ENCODE measurements at regions not wholly inside any gene's neighbourhood (a gene's known extent, or its start where the extent isn't known, plus 50 kb on each side); places are given as distances from the start of the nearest gene placed in this dataset.

DNA sequence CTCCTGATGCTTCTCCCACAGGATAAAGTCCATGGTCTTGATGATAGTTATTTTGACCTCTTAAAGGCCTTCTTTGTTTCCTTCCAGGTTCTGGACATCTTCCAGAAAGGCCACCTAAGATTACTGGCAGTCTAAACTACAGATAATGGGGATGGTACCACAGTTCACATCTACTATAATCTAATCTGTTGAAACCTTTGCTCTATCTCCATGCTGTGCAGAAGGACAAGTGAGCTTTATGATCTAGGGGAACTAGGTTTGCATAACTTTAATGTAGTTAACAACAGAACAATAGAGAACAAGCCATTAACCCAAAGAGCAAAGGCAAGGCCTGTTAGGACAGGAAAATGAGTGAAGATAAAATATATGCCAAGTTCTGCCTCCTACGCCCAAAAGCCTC lies 103.9 kb upstream of the KLHL13 start (continued):
- TF ChIP-seq, protein P1, sequence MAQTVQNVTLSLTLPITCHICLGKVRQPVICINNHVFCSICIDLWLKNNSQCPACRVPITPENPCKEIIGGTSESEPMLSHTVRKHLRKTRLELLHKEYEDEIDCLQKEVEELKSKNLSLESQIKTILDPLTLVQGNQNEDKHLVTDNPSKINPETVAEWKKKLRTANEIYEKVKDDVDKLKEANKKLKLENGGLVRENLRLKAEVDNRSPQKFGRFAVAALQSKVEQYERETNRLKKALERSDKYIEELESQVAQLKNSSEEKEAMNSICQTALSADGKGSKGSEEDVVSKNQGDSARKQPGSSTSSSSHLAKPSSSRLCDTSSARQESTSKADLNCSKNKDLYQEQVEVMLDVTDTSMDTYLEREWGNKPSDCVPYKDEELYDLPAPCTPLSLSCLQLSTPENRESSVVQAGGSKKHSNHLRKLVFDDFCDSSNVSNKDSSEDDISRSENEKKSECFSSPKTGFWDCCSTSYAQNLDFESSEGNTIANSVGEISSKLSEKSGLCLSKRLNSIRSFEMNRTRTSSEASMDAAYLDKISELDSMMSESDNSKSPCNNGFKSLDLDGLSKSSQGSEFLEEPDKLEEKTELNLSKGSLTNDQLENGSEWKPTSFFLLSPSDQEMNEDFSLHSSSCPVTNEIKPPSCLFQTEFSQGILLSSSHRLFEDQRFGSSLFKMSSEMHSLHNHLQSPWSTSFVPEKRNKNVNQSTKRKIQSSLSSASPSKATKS (CRISPR knock-in tag; IDR thresholded peaks at IDR 0.05): no peak
- TF ChIP-seq PHF20 (IDR thresholded peaks at IDR 0.05; ENCODE audit: partially characterized antibody): no peak
- TF ChIP-seq NCOA2 (IDR thresholded peaks at IDR 0.05; ENCODE audit: partially characterized antibody in 2 of 2): no peak
- no peak for TF ChIP-seq RBFOX2 (IDR thresholded peaks at IDR 0.05; ENCODE audit: low read depth, low read length)

DNA sequence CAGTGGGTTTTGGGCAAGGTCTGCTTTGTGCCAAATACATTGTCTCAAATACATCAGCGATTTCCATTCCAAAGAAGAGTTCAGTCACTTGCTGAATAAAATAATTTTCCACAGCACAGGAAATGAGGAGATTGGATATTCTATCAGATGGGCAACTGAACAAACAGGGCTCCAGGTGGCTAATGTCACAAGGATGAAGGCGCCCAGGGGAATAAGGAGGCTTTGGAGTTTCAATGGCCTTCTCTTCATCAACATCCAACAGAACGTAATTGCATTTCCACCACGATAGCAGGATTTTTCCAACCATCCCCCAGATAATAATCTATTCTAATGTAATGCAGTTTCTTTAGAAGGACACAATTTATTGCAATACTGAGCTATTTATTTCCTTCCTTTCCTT lies 104.7 kb upstream of the KLHL13 start:
- ChIA-PET POLR2A (interaction anchor here (1.0 kb wide), 1 partner anchor 9 kb away, joined by 3 read pairs; no protein-coding TSS in a partner anchor), CTCF (ENCODE audit: low intra/inter-chr PET ratio) (no interaction called here)
- DNase-seq (ENCODE audit: extremely low read depth in 1 of 4, low spot score in 3 of 4) (no peak), FAIRE-seq (no peak), ATAC-seq (no peak)
- H3K27ac ChIP-seq (ENCODE audit: extremely low read depth, low read depth, low read length): no peak overlapping the region
- no peaks in the 10 kb centered on the region for H3K9me3 ChIP-seq (replicated peaks; ENCODE audit: control insufficient read depth, insufficient read depth, low read depth, low read length)
- no peak overlapping the region for H3K4me2 ChIP-seq (ENCODE audit: insufficient read depth, low read length)
- intact Hi-C loops (cut with micrococcal nuclease): loop anchor here (10.0 kb wide), 1 partner anchor 106 kb away; the partner anchor contains the start of gene KLHL13
- H3K9me1 ChIP-seq (ENCODE audit: control insufficient read depth, insufficient read depth, low read length): no peaks in the 10 kb centered on the region
- TF ChIP-seq ZNF785 (CRISPR knock-in tag; IDR thresholded peaks at IDR 0.05) (no peak), ZNF699 (CRISPR knock-in tag; IDR thresholded peaks at IDR 0.05; ENCODE audit: insufficient replicate concordance) (no peak), FOXP1 (CRISPR knock-in tag; IDR thresholded peaks at IDR 0.05) (no peak), SMAD1 (IDR thresholded peaks at IDR 0.05; ENCODE audit: low read depth, low read length, partially characterized antibody) (no peak), HEY1 (CRISPR knock-in tag; IDR thresholded peaks at IDR 0.05; ENCODE audit: borderline replicate concordance) (no peak), ZNF57 (CRISPR knock-in tag; IDR thresholded peaks at IDR 0.05) (no peak)
- TF ChIP-seq, protein P2, sequence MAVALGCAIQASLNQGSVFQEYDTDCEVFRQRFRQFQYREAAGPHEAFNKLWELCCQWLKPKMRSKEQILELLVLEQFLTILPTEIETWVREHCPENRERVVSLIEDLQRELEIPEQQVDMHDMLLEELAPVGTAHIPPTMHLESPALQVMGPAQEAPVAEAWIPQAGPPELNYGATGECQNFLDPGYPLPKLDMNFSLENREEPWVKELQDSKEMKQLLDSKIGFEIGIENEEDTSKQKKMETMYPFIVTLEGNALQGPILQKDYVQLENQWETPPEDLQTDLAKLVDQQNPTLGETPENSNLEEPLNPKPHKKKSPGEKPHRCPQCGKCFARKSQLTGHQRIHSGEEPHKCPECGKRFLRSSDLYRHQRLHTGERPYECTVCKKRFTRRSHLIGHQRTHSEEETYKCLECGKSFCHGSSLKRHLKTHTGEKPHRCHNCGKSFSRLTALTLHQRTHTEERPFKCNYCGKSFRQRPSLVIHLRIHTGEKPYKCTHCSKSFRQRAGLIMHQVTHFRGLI (CRISPR knock-in tag; IDR thresholded peaks at IDR 0.05): no peak
- TF ChIP-seq, protein P3, sequence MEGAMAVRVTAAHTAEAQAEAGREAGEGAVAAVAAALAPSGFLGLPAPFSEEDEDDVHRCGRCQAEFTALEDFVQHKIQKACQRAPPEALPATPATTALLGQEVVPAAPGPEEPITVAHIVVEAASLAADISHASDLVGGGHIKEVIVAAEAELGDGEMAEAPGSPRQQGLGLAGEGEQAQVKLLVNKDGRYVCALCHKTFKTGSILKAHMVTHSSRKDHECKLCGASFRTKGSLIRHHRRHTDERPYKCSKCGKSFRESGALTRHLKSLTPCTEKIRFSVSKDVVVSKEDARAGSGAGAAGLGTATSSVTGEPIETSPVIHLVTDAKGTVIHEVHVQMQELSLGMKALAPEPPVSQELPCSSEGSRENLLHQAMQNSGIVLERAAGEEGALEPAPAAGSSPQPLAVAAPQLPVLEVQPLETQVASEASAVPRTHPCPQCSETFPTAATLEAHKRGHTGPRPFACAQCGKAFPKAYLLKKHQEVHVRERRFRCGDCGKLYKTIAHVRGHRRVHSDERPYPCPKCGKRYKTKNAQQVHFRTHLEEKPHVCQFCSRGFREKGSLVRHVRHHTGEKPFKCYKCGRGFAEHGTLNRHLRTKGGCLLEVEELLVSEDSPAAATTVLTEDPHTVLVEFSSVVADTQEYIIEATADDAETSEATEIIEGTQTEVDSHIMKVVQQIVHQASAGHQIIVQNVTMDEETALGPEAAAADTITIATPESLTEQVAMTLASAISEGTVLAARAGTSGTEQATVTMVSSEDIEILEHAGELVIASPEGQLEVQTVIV (CRISPR knock-in tag; IDR thresholded peaks at IDR 0.05; ENCODE audit: borderline replicate concordance): no peak
- no TSS peak for BruUV-seq (replicated peaks)
- H4K20me1 ChIP-seq (replicated peaks; ENCODE audit: control insufficient read depth, insufficient read depth, low read length): no peaks in the 10 kb centered on the region
- no peak overlapping the region for H2AFZ ChIP-seq (ENCODE audit: low read depth, low read length)
- H3K4me1 ChIP-seq (replicated peaks in 1 of 2; ENCODE audit: control insufficient read depth in 2 of 2, insufficient read depth in 2 of 2, low read length in 2 of 2): no peaks in the 10 kb centered on the region
- no peaks in the 10 kb centered on the region; a peak in 1 of 5 replicates for H3K27me3 ChIP-seq (ENCODE audit: control insufficient read depth in 2 of 2, insufficient read depth in 2 of 2, low read length in 2 of 2)
- no peaks in the 10 kb centered on the region for H3K79me2 ChIP-seq (ENCODE audit: control insufficient read depth, insufficient read depth, low read length)
- no peak overlapping the region for H3K4me3 ChIP-seq
- in situ Hi-C loops (cut with MboI): no loop called here
- 3% methylated on average over 4 of the region's 4 CpGs for WGBS (ENCODE audit: insufficient coverage, low coverage, missing lambda C conversion rate)
- H3K36me3 ChIP-seq (ENCODE audit: control insufficient read depth, insufficient read depth, low read length): no peaks in the 10 kb centered on the region
- no peak overlapping the region for H3K9ac ChIP-seq (ENCODE audit: insufficient read depth in 1 of 2, low read depth in 2 of 2, low read length in 2 of 2)
